Dedifferentiated amniotic fluid mesenchymal stem cell (primary cell): ENCODE measurements at regions not wholly inside any gene's neighbourhood (a gene's known extent, or its start where the extent isn't known, plus 50 kb on each side); places are given as distances from the start of the nearest gene placed in this dataset.

Experiments
- DNase-seq: peaks from one replicate; pipeline ENCODE4 v3.0.0-alpha.2; 2016; ENCODE audit errors: extremely low spot score

GRCh38 chr2:128841803-128842202 lies 523.1 kb upstream of the HS6ST1 start:
- no peak for DNase-seq

GRCh38 chr2:128867311-128867710 lies 548.6 kb upstream of the HS6ST1 start:
- no peak for DNase-seq

- DNase-seq, result no peak
These were observed 549.4 kb upstream of the HS6ST1 start for GRCh38 chr2:128867936-128868636.

- DNase-seq, result no peak
These were observed 550.3 kb upstream of the HS6ST1 start for GRCh38 chr2:128868686-128869551.

- DNase-seq, result no peak
These were observed 555.9 kb upstream of the HS6ST1 start for GRCh38 chr2:128874608-128875007.

GRCh38 chr2:128876986-128877983 lies 558.6 kb upstream of the HS6ST1 start:
- no peak for DNase-seq

- DNase-seq, result no peak
These were observed 560.5 kb upstream of the HS6ST1 start for GRCh38 chr2:128879161-128879560.

GRCh38 chr2:128894896-128895295 lies 576.2 kb upstream of the HS6ST1 start:
- DNase-seq, result no peak

GRCh38 chr2:128901572-128902391 lies 583.1 kb upstream of the HS6ST1 start:
- DNase-seq, result no peak

- DNase-seq, result no peak
These were observed 585.0 kb upstream of the HS6ST1 start for GRCh38 chr2:128903637-128904036.

- no peak for DNase-seq
These were observed 592.6 kb upstream of the HS6ST1 start for GRCh38 chr2:128911276-128911675.

GRCh38 chr2:128914320-128914719 lies 595.7 kb upstream of the HS6ST1 start:
- no peak for DNase-seq

- no peak for DNase-seq
These were observed 603.1 kb upstream of the HS6ST1 start for GRCh38 chr2:128921751-128922150.

- no peak for DNase-seq
These were observed 603.5 kb upstream of the HS6ST1 start for GRCh38 chr2:128922154-128922553.

GRCh38 chr2:128925631-128926030 lies 607.0 kb upstream of the HS6ST1 start:
- DNase-seq, result no peak

- no peak for DNase-seq
These were observed 611.4 kb upstream of the HS6ST1 start for GRCh38 chr2:128930101-128930500.

- no peak for DNase-seq
These were observed 621.7 kb upstream of the HS6ST1 start for GRCh38 chr2:128940378-128940777.

GRCh38 chr2:128941751-128942150 lies 623.1 kb upstream of the HS6ST1 start:
- DNase-seq, result no peak

GRCh38 chr2:128949360-128949759 lies 630.7 kb upstream of the HS6ST1 start:
- no peak for DNase-seq

- DNase-seq, result no peak
These were observed 632.1 kb upstream of the HS6ST1 start for GRCh38 chr2:128950758-128951157.

GRCh38 chr2:128958241-128958640 lies 639.6 kb upstream of the HS6ST1 start:
- no peak for DNase-seq
